SKM-1 treated with dmso at 0.1 percent for 144 hours (cell line): ENCODE measurements at regions not wholly inside any gene's neighbourhood (a gene's known extent, or its start where the extent isn't known, plus 50 kb on each side); places are given as distances from the start of the nearest gene placed in this dataset.

Experiments
- DNase-seq: peaks from one replicate; lab custom pipeline; 2025; ENCODE audit not compliant: unreplicated experiment; lab: John Stamatoyannopoulos, UW

GRCh38 chr18:72940986-72941385 lies 73.2 kb upstream of the NETO1 start:
- no peak for DNase-seq

DNA sequence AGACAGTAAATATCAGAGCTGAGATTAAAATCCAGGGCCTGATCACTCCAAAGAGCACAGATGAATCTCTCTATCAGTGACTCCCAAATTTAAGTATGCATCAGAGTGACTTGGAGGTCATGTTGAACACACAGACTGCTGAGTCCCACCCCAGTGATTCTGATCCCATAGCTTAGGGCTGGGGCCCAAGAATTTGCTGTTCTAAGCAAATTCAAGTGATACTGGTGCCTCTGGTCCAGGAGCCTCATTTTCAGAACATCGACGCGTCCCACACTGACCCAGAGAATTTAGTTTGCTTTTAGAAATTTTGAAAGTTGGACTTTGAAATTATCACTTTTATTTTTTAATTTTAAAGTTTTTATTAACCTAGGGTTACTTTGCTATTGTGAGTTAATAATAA lies 72.7 kb upstream of the NETO1 start:
- no peak for DNase-seq

- DNase-seq, result no peak
Measured at GRCh38 chr18:72935744-72936143, 68.0 kb upstream of the NETO1 start.

DNA sequence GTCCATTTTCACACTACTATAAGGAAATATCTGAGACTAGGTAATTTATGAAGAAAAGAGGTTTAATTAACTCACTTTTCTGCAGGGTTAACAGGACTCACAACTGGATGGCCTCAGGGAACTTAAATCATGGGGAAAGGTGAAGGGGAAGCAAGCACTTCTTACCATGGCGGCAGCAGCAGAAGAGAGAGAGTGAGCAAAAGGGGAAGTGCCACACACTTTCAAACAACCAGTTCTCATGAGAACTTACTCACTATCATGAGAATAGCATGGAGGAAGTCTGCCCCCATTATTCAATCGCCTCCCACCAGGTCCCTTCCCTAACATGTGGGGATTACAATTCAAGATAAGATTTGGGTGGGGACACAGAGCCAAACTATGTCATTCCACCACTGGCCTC lies 55.1 kb upstream of the NETO1 start:
- no peak for DNase-seq
